K562 (cell line): ENCODE measurements at regions not wholly inside any gene's neighbourhood (a gene's known extent, or its start where the extent isn't known, plus 50 kb on each side); places are given as distances from the start of the nearest gene placed in this dataset.

ENCODE experiments used
- ATAC-seq: fragments of 200-7000 bp; cut with Tn5 transposase; 3 replicates; pipeline ENCODE4 v1.9.1; 2020; ENCODE audit warnings: moderate library complexity
- BruUV-seq: library from RNA; stranded (reverse); fragments of 400-500 nt; replicated peaks from 2 replicates; lab custom pipeline; 2021; lab: Mats Ljungman, UMichigan
- CTCF ChIA-PET: fragments of 300-600 bp; formaldehyde crosslinking; extraction: SDS; loops from one replicate; lab custom pipeline; 2021; ENCODE audit warnings: low intra/inter-chr PET ratio; lab: Yijun Ruan, JAX
- POLR2A ChIA-PET: fragments of 300-600, 350-650 bp; sonication (Branson Sonifier 250); formaldehyde crosslinking; extraction: SDS; loops from one replicate; lab custom pipeline; 2021; ENCODE audit warnings: antibody characterized with exemption, inconsistent platforms; lab: Yijun Ruan, JAX
- DNase-seq, 4 experiments: peaks; one replicate each; pipeline versions ENCODE4 v3.0.0 to v3.0.0-alpha.2; 2011 to 2018; ENCODE audit warnings: low spot score in 3 of 4, mixed read lengths in 3 of 4; ENCODE audit errors: extremely low read depth in 1 of 4
- FAIRE-seq: peaks from 2 replicates; lab custom pipeline; 2011; peaks lifted over from hg19 to GRCh38; lab: Jason Lieb, UNC
- H2AFZ ChIP-seq: 2 replicates; pipeline ENCODE4 v1.6.0; 2011; ENCODE audit warnings: low read depth, low read length, control low read depth, inconsistent platforms
- H3K27ac ChIP-seq: fragments of 200-600 bp; 3 replicates; pipeline ENCODE4 v1.8.0; 2011; ENCODE audit warnings: low read depth, mild to moderate bottlenecking, control low read depth, inconsistent platforms, low read length, moderate library complexity, mixed read lengths; ENCODE audit errors: extremely low read depth
- H3K27me3 ChIP-seq, 2 experiments: fragments of 300-600 bp in 1 of 2; 2 replicates in 1 of 2; 3 replicates in 1 of 2; pipeline versions ENCODE4 v1.6.0 to v1.8.0; 2011; ENCODE audit warnings: inconsistent platforms in 2 of 2, low read length in 2 of 2, mild to moderate bottlenecking in 1 of 2, mixed read lengths in 1 of 2, moderate library complexity in 1 of 2; ENCODE audit not compliant: control insufficient read depth in 2 of 2, insufficient read depth in 2 of 2
- H3K36me3 ChIP-seq: fragments of 300-600 bp; 3 replicates; pipeline ENCODE4 v1.8.0; 2011; ENCODE audit warnings: mild to moderate bottlenecking, low read length, inconsistent platforms; ENCODE audit not compliant: control insufficient read depth, insufficient read depth
- H3K4me1 ChIP-seq, 2 experiments: fragments of 200-600 bp in 1 of 2; replicated peaks in 1 of 2; 2 replicates in 1 of 2; 3 replicates in 1 of 2; pipeline versions ENCODE4 v1.5.1 to v1.8.0; 2011; ENCODE audit warnings: inconsistent platforms in 2 of 2, low read length in 2 of 2, mild to moderate bottlenecking in 1 of 2, mixed read lengths in 1 of 2, moderate library complexity in 1 of 2; ENCODE audit not compliant: control insufficient read depth in 2 of 2, insufficient read depth in 2 of 2
- H3K4me2 ChIP-seq: 2 replicates; pipeline ENCODE4 v1.6.1; 2011; ENCODE audit warnings: low read length, control low read depth, inconsistent platforms, mixed read lengths; ENCODE audit not compliant: insufficient read depth
- H3K4me3 ChIP-seq: fragments of 200-600 bp; sonication (generic), shearing (Covaris generic); 2 replicates; pipeline ENCODE4 v1.5.1; 2016; ENCODE audit warnings: control low read depth, inconsistent platforms
- H3K79me2 ChIP-seq: fragments of 200-600 bp; 3 replicates; pipeline ENCODE4 v1.8.0; 2011; ENCODE audit warnings: low read length, inconsistent platforms; ENCODE audit not compliant: control insufficient read depth, insufficient read depth
- H3K9ac ChIP-seq, 2 experiments: 2 replicates each; pipeline versions ENCODE4 v1.6.0 to v1.6.1; 2011; ENCODE audit warnings: low read depth in 2 of 2, low read length in 2 of 2, control low read depth in 1 of 2, inconsistent platforms in 1 of 2, mild to moderate bottlenecking in 1 of 2, mixed read lengths in 1 of 2; ENCODE audit not compliant: insufficient read depth in 1 of 2
- H3K9me1 ChIP-seq: one replicate; pipeline ENCODE4 v1.6.0; 2011; ENCODE audit warnings: inconsistent platforms, mild to moderate bottlenecking, low read length, moderate library complexity; ENCODE audit not compliant: control insufficient read depth, insufficient read depth
- H3K9me3 ChIP-seq: replicated peaks from 2 replicates; pipeline ENCODE4 v1.5.1; 2011; ENCODE audit warnings: low read depth, low read length, inconsistent platforms; ENCODE audit not compliant: control insufficient read depth, insufficient read depth
- H4K20me1 ChIP-seq: replicated peaks from 2 replicates; pipeline ENCODE4 v1.6.1; 2011; ENCODE audit warnings: low read length, inconsistent platforms, mixed read lengths; ENCODE audit not compliant: control insufficient read depth, insufficient read depth
- FOXA3 ChIP-seq, 2 experiments: fragments of 450-650 bp in 1 of 2; sonication (generic) in 1 of 2; formaldehyde crosslinking; IDR thresholded peaks in 1 of 2; conservative IDR thresholded peaks in 1 of 2; 2 replicates each; pipeline versions ENCODE4 v1.4.0 to v1.8.0; 2020 to 2022; ENCODE audit warnings: mild to moderate bottlenecking in 2 of 2, missing genetic modification reagents in 1 of 2
- POLR2AphosphoS2 ChIP-seq: IDR thresholded peaks from 2 replicates; pipeline ENCODE4 v1.6.1; 2012; ENCODE audit warnings: low read length, improper control_type of control experiment
- RAD51 ChIP-seq: fragments of 450-650 bp; IDR thresholded peaks from 2 replicates; pipeline ENCODE4 v1.7.1; 2016; ENCODE audit warnings: low read depth, mild to moderate bottlenecking, borderline replicate concordance
- STAT5A ChIP-seq: IDR thresholded peaks from 2 replicates; pipeline ENCODE4 v1.6.1; 2012; ENCODE audit warnings: low read length, inconsistent platforms, borderline replicate concordance
- ZNF699 ChIP-seq: fragments of 250-450 bp; sonication (Bioruptor Pico); IDR thresholded peaks from 2 replicates; pipeline ENCODE4 v1.8.0; 2021; ENCODE audit warnings: mild to moderate bottlenecking, moderate library complexity; ENCODE audit not compliant: insufficient replicate concordance
- WGBS: fragments of 100-300 bp; shearing (Covaris generic); methylation state at CpG from one replicate; pipeline ENCODE4 v1.1.6; 2016; ENCODE audit warnings: low coverage, mixed read lengths; ENCODE audit not compliant: insufficient coverage; ENCODE audit errors: missing lambda C conversion rate; 5-methylcytosine and 5-hydroxymethylcytosine counted together
- in situ Hi-C: fragments of 300-500 bp; cut with MboI; formaldehyde crosslinking; loops from 4 replicates; pipeline ENCODE4 v1.15.0; 2018; ENCODE audit warnings: inconsistent platforms, mixed read lengths
- intact Hi-C: fragments of 100-400 bp; cut with micrococcal nuclease; formaldehyde crosslinking; loops from 2 replicates; pipeline ENCODE4 v1.14.2; 2022
- TF ChIP-seq, protein P1 (sequence below): sonication (generic); formaldehyde crosslinking; IDR thresholded peaks from 2 replicates; pipeline ENCODE4 v1.9.0; 2022; ENCODE audit warnings: mild to moderate bottlenecking, missing genetic modification reagents
- TF ChIP-seq, protein P2 (sequence below): sonication (generic); formaldehyde crosslinking; IDR thresholded peaks from 2 replicates; pipeline ENCODE4 v1.5.0; 2020; ENCODE audit warnings: missing genetic modification reagents
- TF ChIP-seq, protein P3 (sequence below): IDR thresholded peaks from 2 replicates; pipeline ENCODE4 v1.6.1; 2014; ENCODE audit warnings: antibody characterized with exemption

DNA sequence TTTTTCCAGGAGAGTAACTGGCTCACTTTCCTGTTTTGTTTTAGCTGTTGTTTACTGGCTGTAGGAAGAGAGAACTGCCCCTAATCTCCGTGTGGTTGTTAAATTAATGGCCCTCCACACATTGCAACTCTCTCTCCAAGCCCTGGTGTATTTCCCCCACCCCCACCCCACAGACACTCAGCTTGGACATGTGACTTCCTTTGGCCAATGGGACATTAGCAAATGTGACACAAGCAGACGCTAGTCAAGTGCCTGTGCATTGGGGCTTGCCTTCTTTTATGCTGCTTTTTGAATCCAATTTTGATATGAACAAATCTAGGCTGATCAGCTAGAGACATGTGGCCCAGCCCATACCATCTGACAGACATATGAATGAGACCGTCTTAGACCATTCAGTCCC, 59.6 kb upstream of the TAB3 start:
- no peaks in the 10 kb centered on the region for H3K79me2 ChIP-seq
- H3K4me2 ChIP-seq: no peak overlapping the region
- H4K20me1 ChIP-seq: no peaks in the 10 kb centered on the region
- H3K27me3 ChIP-seq: no peaks in the 10 kb centered on the region
- H3K9me3 ChIP-seq: no peaks in the 10 kb centered on the region
- DNase-seq: peak; percentile 24 to 46 (median 26)
- TF ChIP-seq, protein P1, sequence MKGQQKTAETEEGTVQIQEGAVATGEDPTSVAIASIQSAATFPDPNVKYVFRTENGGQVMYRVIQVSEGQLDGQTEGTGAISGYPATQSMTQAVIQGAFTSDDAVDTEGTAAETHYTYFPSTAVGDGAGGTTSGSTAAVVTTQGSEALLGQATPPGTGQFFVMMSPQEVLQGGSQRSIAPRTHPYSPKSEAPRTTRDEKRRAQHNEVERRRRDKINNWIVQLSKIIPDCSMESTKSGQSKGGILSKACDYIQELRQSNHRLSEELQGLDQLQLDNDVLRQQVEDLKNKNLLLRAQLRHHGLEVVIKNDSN (CRISPR knock-in tag): peak; percentile 66
- TF ChIP-seq RAD51 (peak; percentile 65; the same call in 1 of the 2 replicates), ZNF699 (CRISPR knock-in tag) (no peak), FOXA3 (CRISPR knock-in tag; conservative IDR thresholded peaks at IDR 0.05 in 1 of 2, IDR thresholded peaks at IDR 0.05 in 1 of 2) (no peak), STAT5A (no peak), POLR2AphosphoS2 (no peak)
- TF ChIP-seq, protein P2, sequence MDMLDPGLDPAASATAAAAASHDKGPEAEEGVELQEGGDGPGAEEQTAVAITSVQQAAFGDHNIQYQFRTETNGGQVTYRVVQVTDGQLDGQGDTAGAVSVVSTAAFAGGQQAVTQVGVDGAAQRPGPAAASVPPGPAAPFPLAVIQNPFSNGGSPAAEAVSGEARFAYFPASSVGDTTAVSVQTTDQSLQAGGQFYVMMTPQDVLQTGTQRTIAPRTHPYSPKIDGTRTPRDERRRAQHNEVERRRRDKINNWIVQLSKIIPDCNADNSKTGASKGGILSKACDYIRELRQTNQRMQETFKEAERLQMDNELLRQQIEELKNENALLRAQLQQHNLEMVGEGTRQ (CRISPR knock-in tag): peak; percentile 74
- TF ChIP-seq, protein P3, sequence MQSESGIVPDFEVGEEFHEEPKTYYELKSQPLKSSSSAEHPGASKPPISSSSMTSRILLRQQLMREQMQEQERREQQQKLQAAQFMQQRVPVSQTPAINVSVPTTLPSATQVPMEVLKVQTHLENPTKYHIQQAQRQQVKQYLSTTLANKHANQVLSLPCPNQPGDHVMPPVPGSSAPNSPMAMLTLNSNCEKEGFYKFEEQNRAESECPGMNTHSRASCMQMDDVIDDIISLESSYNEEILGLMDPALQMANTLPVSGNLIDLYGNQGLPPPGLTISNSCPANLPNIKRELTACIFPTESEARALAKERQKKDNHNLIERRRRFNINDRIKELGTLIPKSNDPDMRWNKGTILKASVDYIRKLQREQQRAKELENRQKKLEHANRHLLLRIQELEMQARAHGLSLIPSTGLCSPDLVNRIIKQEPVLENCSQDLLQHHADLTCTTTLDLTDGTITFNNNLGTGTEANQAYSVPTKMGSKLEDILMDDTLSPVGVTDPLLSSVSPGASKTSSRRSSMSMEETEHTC: no peak
- TF ChIP-seq, all 486 proteins: peak for 3
- intact Hi-C loops: no loop called here
- no peak overlapping the region for H3K4me3 ChIP-seq
- WGBS: 17% methylated on average over 3 of the region's 3 CpGs
- no peak overlapping the region for H3K9ac ChIP-seq
- H3K4me1 ChIP-seq: peaks cover 0 to 6% of the 10 kb centered on the region in 2 experiments; a peak in 3 of 5 replicates
- H3K9me1 ChIP-seq: no peaks in the 10 kb centered on the region
- peak overlapping the region; percentile 63 for H2AFZ ChIP-seq
- BruUV-seq: no TSS peak
- FAIRE-seq: no peak
- ChIA-PET CTCF (no interaction called here), POLR2A (no interaction called here)
- in situ Hi-C loops: no loop called here
- peak; percentile 75 for ATAC-seq
- H3K36me3 ChIP-seq: no peaks in the 10 kb centered on the region
- H3K27ac ChIP-seq: no peak overlapping the region
